GM12872 (cell line): ENCODE measurements at regions not wholly inside any gene's neighbourhood (a gene's known extent, or its start where the extent isn't known, plus 50 kb on each side); places are given as distances from the start of the nearest gene placed in this dataset.

Source experiments
- TF ChIP-seq, protein P1 (sequence below): IDR thresholded peaks from 3 replicates; pipeline ENCODE4 v1.5.1; 2011; ENCODE audit warnings: low read depth, mild to moderate bottlenecking, low read length, moderate library complexity; ENCODE audit not compliant: insufficient read depth

- TF ChIP-seq, protein P1, sequence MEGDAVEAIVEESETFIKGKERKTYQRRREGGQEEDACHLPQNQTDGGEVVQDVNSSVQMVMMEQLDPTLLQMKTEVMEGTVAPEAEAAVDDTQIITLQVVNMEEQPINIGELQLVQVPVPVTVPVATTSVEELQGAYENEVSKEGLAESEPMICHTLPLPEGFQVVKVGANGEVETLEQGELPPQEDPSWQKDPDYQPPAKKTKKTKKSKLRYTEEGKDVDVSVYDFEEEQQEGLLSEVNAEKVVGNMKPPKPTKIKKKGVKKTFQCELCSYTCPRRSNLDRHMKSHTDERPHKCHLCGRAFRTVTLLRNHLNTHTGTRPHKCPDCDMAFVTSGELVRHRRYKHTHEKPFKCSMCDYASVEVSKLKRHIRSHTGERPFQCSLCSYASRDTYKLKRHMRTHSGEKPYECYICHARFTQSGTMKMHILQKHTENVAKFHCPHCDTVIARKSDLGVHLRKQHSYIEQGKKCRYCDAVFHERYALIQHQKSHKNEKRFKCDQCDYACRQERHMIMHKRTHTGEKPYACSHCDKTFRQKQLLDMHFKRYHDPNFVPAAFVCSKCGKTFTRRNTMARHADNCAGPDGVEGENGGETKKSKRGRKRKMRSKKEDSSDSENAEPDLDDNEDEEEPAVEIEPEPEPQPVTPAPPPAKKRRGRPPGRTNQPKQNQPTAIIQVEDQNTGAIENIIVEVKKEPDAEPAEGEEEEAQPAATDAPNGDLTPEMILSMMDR = no peak
Observed at GRCh38 chr7:119825091-119825655, 447.8 kb upstream of the KCND2 start.

- TF ChIP-seq, protein P1 = no peak
Observed at GRCh38 chr7:119826547-119826946, 446.4 kb upstream of the KCND2 start.

- TF ChIP-seq, protein P1 = no peak
Observed at GRCh38 chr7:119838444-119838843, 434.5 kb upstream of the KCND2 start.

DNA sequence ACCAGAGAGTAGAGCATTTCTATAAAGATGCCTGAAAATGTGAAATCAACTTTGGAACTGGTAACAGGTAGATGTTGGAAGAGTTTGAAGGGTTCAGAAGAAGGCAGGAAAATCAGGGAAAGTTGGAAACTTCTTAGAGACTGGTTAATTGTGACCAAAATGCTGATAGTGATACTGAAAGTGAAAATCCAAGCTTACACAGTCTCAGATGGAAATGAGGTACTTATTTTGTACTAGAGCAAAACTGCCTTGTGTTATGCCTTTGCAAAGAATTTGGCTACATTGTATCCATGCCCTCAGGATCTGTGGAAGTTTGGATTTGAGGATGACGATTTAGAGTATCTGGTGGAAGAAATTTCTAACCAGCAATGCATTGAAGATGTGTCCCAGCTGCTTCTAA is 430.6 kb upstream of the KCND2 start:
- TF ChIP-seq, protein P1 = no peak

- TF ChIP-seq, protein P1 = no peak
Observed at GRCh38 chr7:119842786-119843185, 430.2 kb upstream of the KCND2 start.

GRCh38 chr7:119861385-119861784 is 411.6 kb upstream of the KCND2 start:
- TF ChIP-seq, protein P1 = no peak

DNA sequence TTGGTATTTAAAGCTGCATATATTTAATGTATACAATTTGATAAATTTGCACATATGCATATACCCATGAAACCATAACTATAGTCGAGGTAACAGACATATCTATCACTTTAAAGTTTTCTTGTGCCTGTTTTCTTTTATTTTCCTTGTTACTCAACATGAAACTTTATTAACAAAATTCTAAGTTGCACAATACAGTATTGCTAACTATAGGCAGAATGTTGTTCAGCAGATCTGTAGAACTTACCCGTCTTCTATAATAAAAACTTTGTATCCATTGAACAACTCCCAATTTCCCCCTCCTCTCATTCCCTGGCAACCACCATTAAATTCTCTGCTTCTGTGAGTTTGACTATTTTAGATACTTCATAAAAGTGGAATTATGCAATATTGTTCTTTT is 404.6 kb upstream of the KCND2 start:
- TF ChIP-seq, protein P1 = no peak
